Ectodermal cell (in vitro differentiated cells): ENCODE measurements at regions not wholly inside any gene's neighbourhood (a gene's known extent, or its start where the extent isn't known, plus 50 kb on each side); places are given as distances from the start of the nearest gene placed in this dataset.
"Not testable (repeated sequence)": the region's sequence is repeated elsewhere in the genome, so short reads cannot be mapped to it uniquely, and the experiment has no call there.

ENCODE experiments used
- H3K27ac ChIP-seq: 2 replicates; pipeline ENCODE4 v1.7.0; 2013; ENCODE audit warnings: mild to moderate bottlenecking, low read depth, low read length; ENCODE audit not compliant: insufficient read depth, poor library complexity, severe bottlenecking
- H3K27me3 ChIP-seq: 2 replicates; pipeline ENCODE4 v1.7.0; 2013; ENCODE audit warnings: mild to moderate bottlenecking, low read length; ENCODE audit not compliant: insufficient read depth, control insufficient read depth, poor library complexity, severe bottlenecking
- H3K36me3 ChIP-seq: one replicate; pipeline ENCODE4 v1.7.0; 2013; ENCODE audit warnings: low read length; ENCODE audit not compliant: control insufficient read depth, insufficient read depth
- H3K4me1 ChIP-seq: one replicate; pipeline ENCODE4 v1.7.0; 2013; ENCODE audit warnings: low read length; ENCODE audit not compliant: control insufficient read depth, insufficient read depth
- H3K4me3 ChIP-seq: 2 replicates; pipeline ENCODE4 v1.7.0; 2013; ENCODE audit warnings: low read depth, low read length, control low read depth; ENCODE audit not compliant: insufficient read depth
- H3K9me3 ChIP-seq: 2 replicates; pipeline ENCODE4 v1.7.0; 2013; ENCODE audit warnings: mild to moderate bottlenecking, low read length, moderate library complexity; ENCODE audit not compliant: control insufficient read depth
- WGBS, 2 experiments: methylation state at CpG; one replicate each; pipeline ENCODE4 v1.1.7; 2013; ENCODE audit warnings: missing lambda C conversion rate in 2 of 2; 5-methylcytosine and 5-hydroxymethylcytosine counted together

GRCh38 chr1:193408782-193409293 lies 222.4 kb upstream of the B3GALT2 start:
- Histone ChIP-seq H3K36me3 (no peaks in the 10 kb centered on the region), H3K4me1 (peaks cover 6% of the 10 kb centered on the region), H3K27me3 (no peaks in the 10 kb centered on the region), H3K27ac (no peak overlapping the region), H3K4me3 (no peak overlapping the region), H3K9me3 (no peaks in the 10 kb centered on the region)
- WGBS, 2 experiments: 93 to 95% methylated on average over 9 of the region's 9 CpGs

- Histone ChIP-seq H3K4me3 (no peak overlapping the region), H3K27me3 (no peaks in the 10 kb centered on the region), H3K36me3 (no peaks in the 10 kb centered on the region), H3K27ac (no peak overlapping the region), H3K4me1 (peaks cover 4% of the 10 kb centered on the region), H3K9me3 (no peaks in the 10 kb centered on the region)
- 33% methylated on average over 4 of the region's 4 CpGs for WGBS, 2 experiments
Measured at GRCh38 chr1:193406901-193407300, 220.5 kb upstream of the B3GALT2 start.

- no peaks in the 10 kb centered on the region for H3K27me3 ChIP-seq
- H3K9me3 ChIP-seq: no peaks in the 10 kb centered on the region
- no peak overlapping the region for H3K27ac ChIP-seq
- no peaks in the 10 kb centered on the region for H3K36me3 ChIP-seq
- H3K4me1 ChIP-seq: no peaks in the 10 kb centered on the region
- 97 to 98% methylated on average over 2 of the region's 2 CpGs for WGBS, 2 experiments
- H3K4me3 ChIP-seq: no peak overlapping the region
Measured at GRCh38 chr1:193404236-193404635, 217.8 kb upstream of the B3GALT2 start.

- Histone ChIP-seq H3K9me3 (no peaks in the 10 kb centered on the region), H3K27ac (no peak overlapping the region), H3K36me3 (no peaks in the 10 kb centered on the region), H3K4me1 (no peaks in the 10 kb centered on the region), H3K4me3 (no peak overlapping the region), H3K27me3 (no peaks in the 10 kb centered on the region)
- WGBS, 2 experiments: 83 to 95% methylated on average over 2 of the region's 2 CpGs
Measured at GRCh38 chr1:193402977-193403376, 216.6 kb upstream of the B3GALT2 start.

- WGBS, 2 experiments: 98 to 100% methylated on average over 2 of the region's 4 CpGs
Measured at GRCh38 chr1:193402037-193402436, 215.6 kb upstream of the B3GALT2 start.

GRCh38 chr1:193394336-193394735 lies 207.9 kb upstream of the B3GALT2 start:
- no peaks in the 10 kb centered on the region for H3K9me3 ChIP-seq
- no peaks in the 10 kb centered on the region for H3K4me1 ChIP-seq
- no peak overlapping the region for H3K4me3 ChIP-seq
- no peak overlapping the region for H3K27ac ChIP-seq
- no peaks in the 10 kb centered on the region for H3K27me3 ChIP-seq
- WGBS, 2 experiments: 100% methylated on average over 1 of the region's 1 CpG
- H3K36me3 ChIP-seq: no peaks in the 10 kb centered on the region

More at GRCh38 chr1:193402037-193402436, 215.6 kb upstream of the B3GALT2 start:
- Histone ChIP-seq H3K4me3 (no peak overlapping the region), H3K9me3 (no peaks in the 10 kb centered on the region), H3K27me3 (no peaks in the 10 kb centered on the region), H3K4me1 (no peaks in the 10 kb centered on the region), H3K36me3 (no peaks in the 10 kb centered on the region), H3K27ac (no peak overlapping the region)

- H3K9me3 ChIP-seq: no peaks in the 10 kb centered on the region
- no peaks in the 10 kb centered on the region for H3K4me1 ChIP-seq
- H3K27me3 ChIP-seq: no peaks in the 10 kb centered on the region
- H3K27ac ChIP-seq: no peak overlapping the region
- no peaks in the 10 kb centered on the region for H3K36me3 ChIP-seq
- WGBS, 2 experiments: 65 to 100% methylated on average over 1 of the region's 1 CpG
- no peak overlapping the region for H3K4me3 ChIP-seq
Measured at GRCh38 chr1:193392686-193393085, 206.3 kb upstream of the B3GALT2 start.

- no peaks in the 10 kb centered on the region for H3K36me3 ChIP-seq
- 95 to 96% methylated on average over 5 of the region's 5 CpGs for WGBS, 2 experiments
Measured at GRCh38 chr1:193388683-193389082, 202.3 kb upstream of the B3GALT2 start.

GRCh38 chr1:193388165-193388564 lies 201.8 kb upstream of the B3GALT2 start:
- no peaks in the 10 kb centered on the region for H3K9me3 ChIP-seq
- H3K4me1 ChIP-seq: no peaks in the 10 kb centered on the region
- no peak overlapping the region for H3K4me3 ChIP-seq
- H3K27me3 ChIP-seq: no peaks in the 10 kb centered on the region
- H3K27ac ChIP-seq: no peak overlapping the region
- WGBS, 2 experiments: 91 to 98% methylated on average over 4 of the region's 4 CpGs
- H3K36me3 ChIP-seq: no peaks in the 10 kb centered on the region

More at GRCh38 chr1:193388683-193389082, 202.3 kb upstream of the B3GALT2 start:
- Histone ChIP-seq H3K27me3 (no peaks in the 10 kb centered on the region), H3K4me1 (no peaks in the 10 kb centered on the region), H3K9me3 (no peaks in the 10 kb centered on the region), H3K4me3 (no peak overlapping the region), H3K27ac (no peak overlapping the region)

GRCh38 chr1:193387406-193387805 lies 201.0 kb upstream of the B3GALT2 start:
- Histone ChIP-seq H3K27me3 (no peaks in the 10 kb centered on the region), H3K4me1 (no peaks in the 10 kb centered on the region), H3K36me3 (no peaks in the 10 kb centered on the region), H3K9me3 (no peaks in the 10 kb centered on the region), H3K4me3 (no peak overlapping the region), H3K27ac (no peak overlapping the region)

- not testable (repeated sequence) for H3K27ac ChIP-seq, H3K4me3 ChIP-seq, H3K27me3 ChIP-seq, H3K36me3 ChIP-seq, H3K9me3 ChIP-seq, H3K4me1 ChIP-seq
- WGBS, 2 experiments: 96 to 100% methylated on average over 2 of the region's 2 CpGs
Measured at GRCh38 chr1:193378451-193378850, 192.0 kb upstream of the B3GALT2 start.
